Neural progenitor cell (in vitro differentiated cells): ENCODE measurements at regions not wholly inside any gene's neighbourhood (a gene's known extent, or its start where the extent isn't known, plus 50 kb on each side); places are given as distances from the start of the nearest gene placed in this dataset.

Experiments
- DNase-seq: peaks from one replicate; pipeline ENCODE4 v3.0.0-alpha.2; 2016; ENCODE audit warnings: low spot score
- H2AFZ ChIP-seq: fragments of 200-600 bp; sonication (generic); replicated peaks from 2 replicates; pipeline ENCODE4 v1.6.1; 2016; ENCODE audit warnings: antibody characterized with exemption
- H3F3A ChIP-seq: fragments of 200-600 bp; sonication (generic); 2 replicates; pipeline ENCODE4 v1.6.1; 2016; ENCODE audit warnings: antibody characterized with exemption, low read depth
- H3K27ac ChIP-seq: fragments of 200-600 bp; sonication (generic); 2 replicates; pipeline ENCODE4 v1.5.1; 2016; ENCODE audit warnings: mild to moderate bottlenecking
- H3K27me3 ChIP-seq: fragments of 200-600 bp; sonication (generic); 2 replicates; pipeline ENCODE4 v1.6.1; 2016; ENCODE audit warnings: mild to moderate bottlenecking, moderate library complexity
- H3K36me3 ChIP-seq: fragments of 200-600 bp; sonication (generic); 2 replicates; pipeline ENCODE4 v1.5.1; 2016
- H3K4me1 ChIP-seq: fragments of 200-600 bp; sonication (generic); 2 replicates; pipeline ENCODE4 v1.6.1; 2016; ENCODE audit warnings: mixed run types
- H3K4me2 ChIP-seq: fragments of 200-600 bp; sonication (generic); 2 replicates; pipeline ENCODE4 v1.6.1; 2016
- H3K4me3 ChIP-seq: fragments of 200-600 bp; sonication (generic); 2 replicates; pipeline ENCODE4 v1.5.1; 2016
- H3K79me2 ChIP-seq: fragments of 200-600 bp; sonication (generic); 2 replicates; pipeline ENCODE4 v1.6.1; 2016; ENCODE audit warnings: low read depth
- H3K9ac ChIP-seq: fragments of 200-600 bp; sonication (generic); 2 replicates; pipeline ENCODE4 v1.6.1; 2016
- H3K9me3 ChIP-seq: fragments of 200-600 bp; sonication (generic); 2 replicates; pipeline ENCODE4 v1.5.1; 2016; ENCODE audit warnings: low read depth
- H4K20me1 ChIP-seq: fragments of 200-600 bp; sonication (generic); 2 replicates; pipeline ENCODE4 v1.6.1; 2016; ENCODE audit warnings: low read depth
- H3K27ac Mint-ChIP-seq: 3 replicates; pipeline ENCODE4 v1.8.0; 2021; ENCODE audit warnings: mixed read lengths
- H3K27me3 Mint-ChIP-seq: 2 replicates; pipeline ENCODE4 v1.8.0; 2022; ENCODE audit warnings: low read depth, mild to moderate bottlenecking, inconsistent platforms, moderate library complexity, mixed read lengths; ENCODE audit not compliant: insufficient read depth
- H3K36me3 Mint-ChIP-seq: 3 replicates; pipeline ENCODE4 v1.8.0; 2021; ENCODE audit warnings: mixed read lengths
- H3K4me1 Mint-ChIP-seq: 3 replicates; pipeline ENCODE4 v1.8.0; 2021; ENCODE audit warnings: mixed read lengths
- H3K4me3 Mint-ChIP-seq: 3 replicates; pipeline ENCODE4 v1.8.0; 2021; ENCODE audit warnings: mild to moderate bottlenecking, moderate library complexity, mixed read lengths
- H3K9me3 Mint-ChIP-seq: 3 replicates; pipeline ENCODE4 v1.8.0; 2020; ENCODE audit warnings: mixed read lengths
- CTCF ChIP-seq: fragments of 200-600 bp; sonication (generic); IDR thresholded peaks from 2 replicates; pipeline ENCODE4 v1.5.1; 2017; ENCODE audit warnings: antibody characterized with exemption, mild to moderate bottlenecking
- EZH2 ChIP-seq: fragments of 200-600 bp; sonication (generic); IDR thresholded peaks from 2 replicates; pipeline ENCODE4 v1.6.1; 2017; ENCODE audit warnings: antibody characterized with exemption, mild to moderate bottlenecking, moderate library complexity
- EZH2phosphoT487 ChIP-seq: fragments of 200-600 bp; sonication (generic); IDR thresholded peaks from 2 replicates; pipeline ENCODE4 v1.6.1; 2017; ENCODE audit warnings: antibody characterized with exemption

GRCh38 chr14:55942826-55943225 is 175.4 kb upstream of the PELI2 start:
- Histone ChIP-seq H4K20me1 (no peaks in the 10 kb centered on the region), H3K27me3 (no peaks in the 10 kb centered on the region), H3K36me3 (no peaks in the 10 kb centered on the region), H3K27ac (no peak overlapping the region), H2AFZ (no peak overlapping the region), H3K79me2 (no peaks in the 10 kb centered on the region), H3K4me3 (no peak overlapping the region), H3K9ac (no peak overlapping the region), H3K4me1 (peaks cover 2% of the 10 kb centered on the region), H3F3A (peaks cover 4% of the 10 kb centered on the region), H3K4me2 (no peak overlapping the region), H3K9me3 (no peaks in the 10 kb centered on the region)
- Mint-ChIP-seq H3K27ac (no peak overlapping the region), H3K4me1 (peaks cover 1% of the 10 kb centered on the region), H3K9me3 (peaks cover 8% of the 10 kb centered on the region), H3K4me3 (no peak overlapping the region), H3K36me3 (peaks cover 4% of the 10 kb centered on the region), H3K27me3 (peaks cover 5% of the 10 kb centered on the region)
- no peak for DNase-seq
- TF ChIP-seq CTCF (no peak), EZH2 (no peak), EZH2phosphoT487 (no peak)

- Histone ChIP-seq H3F3A (peaks cover 19% of the 10 kb centered on the region), H3K79me2 (no peaks in the 10 kb centered on the region), H3K9ac (no peak overlapping the region), H3K9me3 (no peaks in the 10 kb centered on the region), H4K20me1 (peaks cover 5% of the 10 kb centered on the region), H3K4me3 (no peak overlapping the region), H3K4me1 (peaks cover 19% of the 10 kb centered on the region), H3K27me3 (no peaks in the 10 kb centered on the region), H3K36me3 (peaks cover 4% of the 10 kb centered on the region), H3K27ac (no peak overlapping the region), H2AFZ (no peak overlapping the region), H3K4me2 (no peak overlapping the region)
- peaks cover 3% of the 10 kb centered on the region for H3K27me3 Mint-ChIP-seq
- H3K36me3 Mint-ChIP-seq = no peaks in the 10 kb centered on the region
- peaks cover 11% of the 10 kb centered on the region for H3K4me1 Mint-ChIP-seq
- TF ChIP-seq EZH2 = no peak
- peaks cover 5% of the 10 kb centered on the region for H3K9me3 Mint-ChIP-seq
- no peak overlapping the region for H3K27ac Mint-ChIP-seq
- no peak for DNase-seq
- no peak overlapping the region for H3K4me3 Mint-ChIP-seq
Measured at GRCh38 chr14:55944757-55945156, 173.5 kb upstream of the PELI2 start.

GRCh38 chr14:55946231-55946630 is 172.0 kb upstream of the PELI2 start:
- Mint-ChIP-seq H3K36me3 (no peaks in the 10 kb centered on the region), H3K9me3 (peaks cover 7% of the 10 kb centered on the region), H3K4me3 (no peak overlapping the region), H3K27me3 (peaks cover 3% of the 10 kb centered on the region), H3K27ac (no peak overlapping the region), H3K4me1 (peaks cover 17% of the 10 kb centered on the region)
- Histone ChIP-seq H3K36me3 (peaks cover 4% of the 10 kb centered on the region), H3K27ac (no peak overlapping the region), H3K9me3 (no peaks in the 10 kb centered on the region), H3K4me1 (peaks cover 26% of the 10 kb centered on the region), H3K27me3 (no peaks in the 10 kb centered on the region), H2AFZ (no peak overlapping the region), H3K4me2 (no peak overlapping the region), H3K79me2 (no peaks in the 10 kb centered on the region), H3K4me3 (no peak overlapping the region), H3K9ac (no peak overlapping the region), H4K20me1 (peaks cover 5% of the 10 kb centered on the region), H3F3A (peaks cover 23% of the 10 kb centered on the region)
- TF ChIP-seq EZH2phosphoT487 (no peak), EZH2 (no peak), CTCF (no peak)
- DNase-seq = no peak

GRCh38 chr14:55948399-55948798 is 169.8 kb upstream of the PELI2 start:
- H3K27me3 Mint-ChIP-seq = peaks cover 3% of the 10 kb centered on the region
- Histone ChIP-seq H3K27me3 (peaks cover 19% of the 10 kb centered on the region), H3K36me3 (peaks cover 4% of the 10 kb centered on the region), H4K20me1 (peaks cover 5% of the 10 kb centered on the region), H3K27ac (peak overlapping the region; percentile 79), H3K4me1 (peaks cover 42% of the 10 kb centered on the region), H3K9me3 (no peaks in the 10 kb centered on the region), H2AFZ (no peak overlapping the region), H3K79me2 (no peaks in the 10 kb centered on the region), H3F3A (peaks cover 23% of the 10 kb centered on the region), H3K9ac (no peak overlapping the region), H3K4me2 (peak overlapping the region; percentile 64), H3K4me3 (no peak overlapping the region)
- H3K27ac Mint-ChIP-seq = no peak overlapping the region
- peaks cover 17% of the 10 kb centered on the region for H3K4me1 Mint-ChIP-seq
- peaks cover 7% of the 10 kb centered on the region for H3K9me3 Mint-ChIP-seq
- H3K4me3 Mint-ChIP-seq = no peak overlapping the region
- no peaks in the 10 kb centered on the region for H3K36me3 Mint-ChIP-seq
- TF ChIP-seq EZH2phosphoT487 (peak; percentile 61), EZH2 (no peak)
- peak; percentile 60 for DNase-seq
